Lower leg skin (tissue), 4 donors: ENCODE measurements at regions not wholly inside any gene's neighbourhood (a gene's known extent, or its start where the extent isn't known, plus 50 kb on each side); places are given as distances from the start of the nearest gene placed in this dataset.

Source experiments
- DNase-seq, 2 donors: peaks; one replicate each; pipeline ENCODE4 v3.0.0-alpha.2; 2019; ENCODE audit warnings: low spot score in 2 of 2
- H3K4me3 ChIP-seq: fragments of 200-600 bp; sonication (generic); 2 replicates; pipeline ENCODE4 v1.5.1; 2017; ENCODE audit warnings: mild to moderate bottlenecking, low read depth; ENCODE audit not compliant: poor library complexity, severe bottlenecking
- CTCF ChIP-seq, 3 donors: fragments of 450-650 bp; IDR thresholded peaks; one replicate each; pipeline ENCODE4 v1.5.1; 2016; ENCODE audit warnings: antibody characterized with exemption in 3 of 3, mild to moderate bottlenecking in 3 of 3, moderate library complexity in 2 of 3
- POLR2A ChIP-seq, 2 donors: fragments of 450-650 bp; IDR thresholded peaks; one replicate each; pipeline ENCODE4 v1.6.1; 2016 to 2017; ENCODE audit warnings: antibody characterized with exemption in 2 of 2, mild to moderate bottlenecking in 1 of 2, moderate library complexity in 1 of 2
- WGBS, 2 donors: methylation state at CpG; one replicate each; pipeline ENCODE4 v1.1.5; 2018; 5-methylcytosine and 5-hydroxymethylcytosine counted together
- intact Hi-C: fragments of 100-400 bp; cut with DNase I; formaldehyde crosslinking; loops from one replicate; pipeline ENCODE4 v1.15.0; 2023; ENCODE audit warnings: low total_unique reads

GRCh38 chr6:76453270-76453669 is 380.8 kb upstream of the IMPG1 start:
- 87 to 88% methylated on average over 8 to 13 of the region's 15 CpGs for WGBS, 2 donors
- intact Hi-C loops = no loop called here
- H3K4me3 ChIP-seq = no peak overlapping the region
- TF ChIP-seq POLR2A (IDR thresholded peaks at IDR 0.05) (no peak), CTCF (IDR thresholded peaks at IDR 0.05) (no peak)
- no peak for DNase-seq

- 88 to 94% methylated on average over 13 to 20 of the region's 20 CpGs for WGBS, 2 donors
Observed at GRCh38 chr6:76451926-76452709, 379.7 kb upstream of the IMPG1 start.

GRCh38 chr6:76448109-76448508 is 375.6 kb upstream of the IMPG1 start:
- 41 to 47% methylated on average over 1 of the region's 1 CpG for WGBS, 2 donors
- TF ChIP-seq CTCF (IDR thresholded peaks at IDR 0.05) = no peak
- no peak for TF ChIP-seq POLR2A (IDR thresholded peaks at IDR 0.05)
- no peak for DNase-seq
- no peak overlapping the region for H3K4me3 ChIP-seq
- intact Hi-C loops = no loop called here

More at GRCh38 chr6:76451926-76452709, 379.7 kb upstream of the IMPG1 start:
- TF ChIP-seq CTCF (IDR thresholded peaks at IDR 0.05) = no peak
- TF ChIP-seq POLR2A (IDR thresholded peaks at IDR 0.05) = no peak
- no peak overlapping the region for H3K4me3 ChIP-seq
- intact Hi-C loops = loop anchor here (1.0 kb wide), 1 partner anchor 20 kb away; no protein-coding TSS in a partner anchor
- DNase-seq = no peak

GRCh38 chr6:76441875-76442274 is 369.4 kb upstream of the IMPG1 start:
- intact Hi-C loops = no loop called here
- TF ChIP-seq CTCF (IDR thresholded peaks at IDR 0.05) (no peak), POLR2A (IDR thresholded peaks at IDR 0.05) (no peak)
- no peak overlapping the region for H3K4me3 ChIP-seq
- 68 to 72% methylated on average over 3 of the region's 3 CpGs for WGBS, 2 donors
- DNase-seq = no peak

- WGBS, 2 donors = 80% methylated on average over 2 of the region's 2 CpGs
- intact Hi-C loops = no loop called here
- no peak for DNase-seq
- TF ChIP-seq POLR2A (IDR thresholded peaks at IDR 0.05) (no peak), CTCF (IDR thresholded peaks at IDR 0.05) (no peak)
- no peak overlapping the region for H3K4me3 ChIP-seq
Observed at GRCh38 chr6:76439811-76440210, 367.3 kb upstream of the IMPG1 start.

GRCh38 chr6:76438768-76439167 is 366.3 kb upstream of the IMPG1 start:
- TF ChIP-seq CTCF (IDR thresholded peaks at IDR 0.05) (no peak), POLR2A (IDR thresholded peaks at IDR 0.05) (no peak)
- no peak for DNase-seq
- no peak overlapping the region for H3K4me3 ChIP-seq
- 42 to 47% methylated on average over 1 of the region's 1 CpG for WGBS, 2 donors
- intact Hi-C loops = no loop called here
